Caco-2 (cell line): ENCODE measurements at regions not wholly inside any gene's neighbourhood (a gene's known extent, or its start where the extent isn't known, plus 50 kb on each side); places are given as distances from the start of the nearest gene placed in this dataset.

ENCODE experiments used
- BruUV-seq: library from RNA; stranded (reverse); fragments of 400-500 nt; replicated peaks from 2 replicates; lab custom pipeline; 2021; lab: Mats Ljungman, UMichigan
- CTCF ChIA-PET: fragments of 300-600 bp; sonication (Branson Sonifier 250); formaldehyde crosslinking; loops from one replicate; lab custom pipeline; 2022; ENCODE audit warnings: antibody characterized with exemption; lab: Charles Lee
- POLR2A ChIA-PET: fragments of 300-600 bp; sonication (Branson Sonifier 250); formaldehyde crosslinking; loops from one replicate; lab custom pipeline; 2022; ENCODE audit warnings: antibody characterized with exemption; lab: Charles Lee
- DNase-seq, 2 experiments: peaks; one replicate each; pipeline versions ENCODE4 v3.0.0 to v3.0.0-alpha.2; 2020 to 2022
- H3K27me3 ChIP-seq: replicated peaks from 2 replicates; pipeline ENCODE4 v1.6.0; 2011; ENCODE audit warnings: low read length; ENCODE audit not compliant: control insufficient read depth, insufficient read depth
- H3K36me3 ChIP-seq: 2 replicates; pipeline ENCODE4 v1.5.1; 2011; ENCODE audit warnings: low read length; ENCODE audit not compliant: control insufficient read depth, insufficient read depth
- H3K4me1 ChIP-seq: fragments of 250-450 bp; sonication (Bioruptor Pico); 2 replicates; pipeline ENCODE4 v1.5.1; 2020; ENCODE audit warnings: mild to moderate bottlenecking
- H3K4me3 ChIP-seq: 2 replicates; pipeline ENCODE4 v1.5.1; 2011; ENCODE audit warnings: low read depth, mild to moderate bottlenecking, control low read depth, low read length
- H3K9me3 ChIP-seq: fragments of 250-450 bp; sonication (Bioruptor Pico); 2 replicates; pipeline ENCODE4 v1.5.1; 2020; ENCODE audit warnings: mild to moderate bottlenecking, moderate library complexity
- H3K27ac Mint-ChIP-seq: one replicate; pipeline ENCODE4 v1.8.0; 2022; ENCODE audit warnings: mixed read lengths; ENCODE audit not compliant: unreplicated experiment
- H3K27me3 Mint-ChIP-seq: one replicate; pipeline ENCODE4 v1.8.0; 2022; ENCODE audit warnings: mixed read lengths; ENCODE audit not compliant: insufficient read depth, unreplicated experiment
- H3K36me3 Mint-ChIP-seq: one replicate; pipeline ENCODE4 v1.8.0; 2022; ENCODE audit warnings: mild to moderate bottlenecking, mixed read lengths; ENCODE audit not compliant: insufficient read depth, unreplicated experiment
- H3K4me1 Mint-ChIP-seq: one replicate; pipeline ENCODE4 v1.8.0; 2022; ENCODE audit warnings: low read depth, mixed read lengths; ENCODE audit not compliant: unreplicated experiment
- H3K4me3 Mint-ChIP-seq: one replicate; pipeline ENCODE4 v1.8.0; 2022; ENCODE audit warnings: mild to moderate bottlenecking, moderate library complexity, mixed read lengths; ENCODE audit not compliant: unreplicated experiment
- H3K9me3 Mint-ChIP-seq: one replicate; pipeline ENCODE4 v1.8.0; 2022; ENCODE audit warnings: mixed read lengths; ENCODE audit not compliant: unreplicated experiment
- CTCF ChIP-seq, 2 experiments: fragments of 200-600 bp in 1 of 2; IDR thresholded peaks; 1 replicate in 1 of 2; 2 replicates in 1 of 2; pipeline versions ENCODE4 v1.5.1 to v1.8.0; 2011 to 2022; ENCODE audit warnings: antibody characterized with exemption in 1 of 2, control low read depth in 1 of 2, inconsistent platforms in 1 of 2, low read depth in 1 of 2, low read length in 1 of 2, mild to moderate bottlenecking in 1 of 2, moderate library complexity in 1 of 2; ENCODE audit not compliant: insufficient read depth in 1 of 2, severe bottlenecking in 1 of 2, unreplicated experiment in 1 of 2
- intact Hi-C: fragments of 100-400 bp; cut with micrococcal nuclease; formaldehyde crosslinking; loops from one replicate; pipeline ENCODE4 v1.10.0; 2022; ENCODE audit not compliant: unreplicated experiment

- intact Hi-C loops: no loop called here
- no peak for TF ChIP-seq CTCF (IDR thresholded peaks at IDR 0.05; ENCODE audit: insufficient read depth in 1 of 2, low read depth in 1 of 2, low read length in 1 of 2, severe bottlenecking in 1 of 2, unreplicated experiment in 1 of 2)
- no peaks in the 10 kb centered on the region for H3K9me3 ChIP-seq
- no peak overlapping the region for H3K27ac Mint-ChIP-seq
- H3K27me3 ChIP-seq: no peaks in the 10 kb centered on the region; the same call in none of the 2 replicates
- BruUV-seq: no TSS peak
- H3K4me3 ChIP-seq: no peak overlapping the region
- CTCF ChIA-PET: no interaction called here
- H3K4me3 Mint-ChIP-seq: no peak overlapping the region
- no peaks in the 10 kb centered on the region for H3K4me1 ChIP-seq
- no peak for DNase-seq
- H3K4me1 Mint-ChIP-seq: no peaks in the 10 kb centered on the region
- POLR2A ChIA-PET: no interaction called here
- no peaks in the 10 kb centered on the region for H3K36me3 ChIP-seq
- H3K27me3 Mint-ChIP-seq: peaks cover 25% of the 10 kb centered on the region
- no peaks in the 10 kb centered on the region for H3K36me3 Mint-ChIP-seq
- H3K9me3 Mint-ChIP-seq: no peaks in the 10 kb centered on the region
These were observed 127.7 kb downstream of the NAV1 start for GRCh38 chr1:201666645-201667044.

DNA sequence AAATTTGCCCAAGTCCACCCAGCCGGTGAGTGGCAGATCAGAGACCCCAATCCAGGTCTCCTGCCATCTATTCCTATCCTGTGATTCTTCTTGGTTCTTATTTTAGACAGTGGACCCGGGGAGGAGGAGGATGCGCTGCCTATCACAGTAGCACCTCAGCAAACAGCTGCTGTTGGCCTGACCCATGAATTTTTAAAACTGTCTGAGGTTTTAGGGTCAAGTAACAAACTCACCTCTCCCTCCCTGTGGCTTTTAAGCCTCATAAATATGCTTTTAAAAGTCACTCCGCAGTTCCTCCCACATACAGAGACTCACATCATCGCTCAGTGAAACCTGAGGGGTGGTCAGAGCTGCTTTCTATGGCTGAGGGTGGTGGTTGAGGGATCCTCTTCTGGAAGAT, 128.6 kb downstream of the NAV1 start:
- no peak for DNase-seq
- no TSS peak for BruUV-seq
- Histone ChIP-seq H3K4me3 (no peak overlapping the region), H3K4me1 (no peaks in the 10 kb centered on the region), H3K27me3 (no peaks in the 10 kb centered on the region; the same call in none of the 2 replicates), H3K36me3 (no peaks in the 10 kb centered on the region), H3K9me3 (no peaks in the 10 kb centered on the region)
- intact Hi-C loops: no loop called here
- Mint-ChIP-seq H3K27me3 (peaks cover 27% of the 10 kb centered on the region), H3K36me3 (no peaks in the 10 kb centered on the region), H3K9me3 (no peaks in the 10 kb centered on the region), H3K4me1 (no peaks in the 10 kb centered on the region), H3K27ac (no peak overlapping the region), H3K4me3 (no peak overlapping the region)
- TF ChIP-seq CTCF (IDR thresholded peaks at IDR 0.05; ENCODE audit: insufficient read depth in 1 of 2, low read depth in 1 of 2, low read length in 1 of 2, severe bottlenecking in 1 of 2, unreplicated experiment in 1 of 2): no peak
- ChIA-PET CTCF (no interaction called here), POLR2A (no interaction called here)

- BruUV-seq: no TSS peak
- peaks cover 19% of the 10 kb centered on the region for H3K27me3 Mint-ChIP-seq
- H3K4me1 Mint-ChIP-seq: no peaks in the 10 kb centered on the region
- H3K27me3 ChIP-seq: no peaks in the 10 kb centered on the region; the same call in 1 of the 2 replicates
- POLR2A ChIA-PET: no interaction called here
- H3K9me3 Mint-ChIP-seq: no peaks in the 10 kb centered on the region
- DNase-seq: no peak
- H3K36me3 ChIP-seq: no peaks in the 10 kb centered on the region
- no peaks in the 10 kb centered on the region for H3K36me3 Mint-ChIP-seq
- intact Hi-C loops: no loop called here
- no peak overlapping the region for H3K27ac Mint-ChIP-seq
- H3K4me3 ChIP-seq: no peak overlapping the region
- TF ChIP-seq CTCF (IDR thresholded peaks at IDR 0.05; ENCODE audit: insufficient read depth in 1 of 2, low read depth in 1 of 2, low read length in 1 of 2, severe bottlenecking in 1 of 2, unreplicated experiment in 1 of 2): no peak
- H3K4me1 ChIP-seq: no peaks in the 10 kb centered on the region
- H3K4me3 Mint-ChIP-seq: no peak overlapping the region
- no peaks in the 10 kb centered on the region for H3K9me3 ChIP-seq
- CTCF ChIA-PET: no interaction called here
These were observed 131.6 kb downstream of the NAV1 start for GRCh38 chr1:201670517-201670916.
